GM12872 (cell line): ENCODE measurements at regions not wholly inside any gene's neighbourhood (a gene's known extent, or its start where the extent isn't known, plus 50 kb on each side); places are given as distances from the start of the nearest gene placed in this dataset.

Experiments
- CTCF ChIP-seq: IDR thresholded peaks from 3 replicates; pipeline ENCODE4 v1.5.1; 2011; ENCODE audit warnings: low read depth, mild to moderate bottlenecking, low read length, moderate library complexity; ENCODE audit not compliant: insufficient read depth

DNA sequence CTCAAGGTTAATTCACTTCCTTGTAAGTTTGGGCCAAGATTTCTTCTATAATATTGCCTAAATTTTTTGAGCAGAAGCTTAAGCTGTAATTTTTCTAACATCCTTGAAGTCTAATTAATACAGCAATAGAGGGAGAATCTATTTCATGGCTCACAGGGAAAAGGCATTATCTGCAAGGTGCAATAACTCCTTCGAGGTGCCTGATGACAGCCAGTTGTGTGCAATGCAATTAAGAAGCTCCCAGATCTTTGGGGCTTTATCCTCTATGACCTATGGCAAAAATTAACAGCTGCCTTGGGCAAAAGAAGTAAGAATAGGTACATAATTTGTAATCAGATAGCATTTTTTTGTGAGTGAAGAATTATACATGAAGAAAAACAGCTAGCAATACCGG lies 554.6 kb upstream of the SALL3 start:
- no peak for TF ChIP-seq CTCF

DNA sequence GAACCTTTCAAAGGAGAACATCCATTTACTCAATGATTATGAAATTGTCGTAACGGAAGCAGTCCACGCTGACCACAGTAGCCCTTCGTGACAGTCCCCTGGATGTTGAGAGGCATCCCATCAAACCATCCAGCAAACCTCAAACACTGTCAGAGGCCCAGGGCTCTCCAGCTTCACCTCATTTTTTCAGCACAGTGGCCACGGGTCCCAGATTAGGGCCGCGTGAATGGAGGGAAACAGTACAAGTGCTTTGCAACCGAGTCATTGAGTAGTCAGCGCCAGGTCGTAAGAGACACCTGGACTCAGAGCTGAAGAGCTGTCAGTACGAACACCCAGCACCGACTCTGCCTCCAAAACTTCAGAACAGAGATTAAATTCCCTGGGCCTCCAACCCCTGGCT lies 552.5 kb upstream of the SALL3 start:
- TF ChIP-seq CTCF: no peak

- TF ChIP-seq CTCF: no peak
These were observed 550.2 kb upstream of the SALL3 start for GRCh38 chr18:78429127-78430108.

- TF ChIP-seq CTCF: no peak
These were observed 549.4 kb upstream of the SALL3 start for GRCh38 chr18:78430131-78430758.

- TF ChIP-seq CTCF: no peak
These were observed 548.0 kb upstream of the SALL3 start for GRCh38 chr18:78431606-78432005.

- TF ChIP-seq CTCF: no peak
These were observed 546.1 kb upstream of the SALL3 start for GRCh38 chr18:78433562-78433961.

GRCh38 chr18:78436110-78436509 lies 543.5 kb upstream of the SALL3 start:
- no peak for TF ChIP-seq CTCF
